GM18909 (cell line): ENCODE measurements at regions not wholly inside any gene's neighbourhood (a gene's known extent, or its start where the extent isn't known, plus 50 kb on each side); places are given as distances from the start of the nearest gene placed in this dataset.

Experiments
- ATAC-seq: cut with Tn5 transposase; IDR thresholded peaks from one replicate; pipeline ENCODE4 v1.9.1; 2021; ENCODE audit warnings: mild to moderate bottlenecking; ENCODE audit not compliant: unreplicated experiment, poor library complexity

- ATAC-seq = no peak
Measured at GRCh38 chr13:82905071-82905470, 977.2 kb downstream of the SLITRK1 start.

- ATAC-seq = no peak
Measured at GRCh38 chr13:82900453-82900852, 981.8 kb downstream of the SLITRK1 start.

DNA sequence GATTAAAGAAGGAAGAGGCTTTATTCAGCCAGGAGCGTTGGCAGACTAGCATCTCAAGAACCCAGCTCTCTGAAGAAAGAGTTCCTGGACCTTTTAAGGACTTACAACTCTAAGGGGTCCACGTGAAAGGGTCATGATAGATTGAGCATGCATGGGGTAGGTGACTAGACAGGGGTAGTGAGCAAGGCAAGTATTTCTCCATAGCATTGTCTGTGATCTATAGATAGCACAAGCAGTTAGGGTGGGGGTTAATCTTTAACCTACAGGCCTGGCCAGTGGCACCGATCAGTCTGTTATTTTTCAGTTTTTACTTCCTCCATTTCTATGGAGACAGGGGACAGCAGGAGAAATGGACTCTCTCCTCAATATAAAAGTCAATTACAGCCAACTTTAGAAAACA is 983.7 kb downstream of the SLITRK1 start:
- no peak for ATAC-seq

DNA sequence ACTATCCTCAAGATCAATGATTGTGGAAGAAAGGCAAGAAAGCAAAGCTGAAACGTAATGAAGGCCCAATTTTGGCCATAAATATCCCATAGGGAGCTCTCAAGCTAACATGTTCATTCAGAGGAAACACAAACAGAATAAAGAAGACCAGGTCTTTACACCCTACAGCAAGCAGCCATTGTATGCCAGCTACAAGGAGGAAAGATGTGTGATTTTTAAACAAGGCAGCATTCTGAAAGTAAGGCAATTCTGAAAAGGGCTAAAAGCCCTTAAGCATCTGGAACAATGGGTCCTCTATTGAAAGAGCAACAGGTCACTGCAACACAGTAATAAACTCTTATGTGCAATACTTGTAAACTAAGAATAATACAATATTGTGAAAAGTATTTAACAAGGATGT is 1002.4 kb downstream of the SLITRK1 start:
- ATAC-seq = no peak

DNA sequence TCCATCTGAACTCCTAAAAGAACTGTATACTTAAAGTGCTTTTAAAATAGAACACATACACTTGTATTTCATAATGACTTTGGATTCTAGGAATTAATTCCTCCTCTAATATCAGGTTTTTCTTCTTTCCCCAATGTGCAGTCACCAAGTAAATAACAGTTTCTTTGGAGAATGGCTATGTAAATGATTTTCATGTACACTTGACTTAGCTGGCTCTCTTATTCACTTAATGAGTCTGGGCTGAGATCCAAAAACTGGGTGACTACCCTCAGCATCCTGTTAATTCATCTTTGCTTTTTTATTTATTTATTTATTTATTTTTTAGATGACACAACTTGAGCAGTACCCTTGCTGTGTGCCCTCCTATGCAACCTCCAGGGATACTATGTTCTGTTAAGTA is 1003.7 kb downstream of the SLITRK1 start:
- ATAC-seq = no peak

GRCh38 chr13:82867284-82867683 is 1015.0 kb downstream of the SLITRK1 start:
- ATAC-seq = no peak

- no peak for ATAC-seq
Measured at GRCh38 chr13:82850644-82851043, 1031.6 kb downstream of the SLITRK1 start.

GRCh38 chr13:82848766-82849165 is 1033.5 kb downstream of the SLITRK1 start:
- no peak for ATAC-seq

DNA sequence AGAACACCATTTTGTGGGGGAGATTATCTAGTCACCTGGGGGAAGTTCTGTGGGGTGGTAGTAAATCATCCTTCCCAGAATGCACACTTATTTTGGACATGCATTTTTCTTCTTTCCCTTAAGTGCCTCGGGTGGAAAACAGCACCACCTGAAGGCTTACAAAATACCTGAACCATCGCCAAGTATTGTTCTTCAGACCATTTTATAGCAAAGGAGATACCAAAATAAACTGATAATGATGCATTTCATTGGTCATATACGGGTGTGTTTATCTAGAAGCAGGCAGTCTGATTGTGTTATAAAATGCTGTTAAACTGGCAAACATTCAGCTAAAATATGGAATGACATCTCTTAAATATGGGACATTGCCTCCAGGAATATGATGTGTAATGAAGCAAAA is 1034.7 kb downstream of the SLITRK1 start:
- no peak for ATAC-seq

GRCh38 chr13:82833923-82834322 is 1048.4 kb downstream of the SLITRK1 start:
- ATAC-seq = no peak

GRCh38 chr13:82829040-82829439 is 1053.2 kb downstream of the SLITRK1 start:
- no peak for ATAC-seq

DNA sequence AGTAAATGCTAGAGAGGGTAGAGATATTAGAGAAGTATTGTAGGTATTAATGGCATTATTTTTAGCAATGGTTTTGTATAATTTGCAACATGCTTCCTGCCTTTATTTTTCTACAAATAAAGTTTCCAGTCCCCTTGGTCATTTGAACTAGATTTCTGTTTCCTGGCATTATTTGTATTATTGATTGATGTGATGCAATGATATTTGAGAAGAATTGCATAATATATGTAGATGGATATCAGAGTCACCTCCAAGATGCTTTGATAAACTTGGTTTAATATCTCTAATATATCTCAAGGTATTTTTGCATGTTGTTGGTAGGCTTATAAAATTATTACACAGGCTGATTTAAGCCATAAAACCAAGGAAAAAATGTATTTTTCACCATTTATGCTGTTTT is 1054.5 kb downstream of the SLITRK1 start:
- ATAC-seq = no peak

GRCh38 chr13:82822935-82823334 is 1059.3 kb downstream of the SLITRK1 start:
- ATAC-seq = no peak

DNA sequence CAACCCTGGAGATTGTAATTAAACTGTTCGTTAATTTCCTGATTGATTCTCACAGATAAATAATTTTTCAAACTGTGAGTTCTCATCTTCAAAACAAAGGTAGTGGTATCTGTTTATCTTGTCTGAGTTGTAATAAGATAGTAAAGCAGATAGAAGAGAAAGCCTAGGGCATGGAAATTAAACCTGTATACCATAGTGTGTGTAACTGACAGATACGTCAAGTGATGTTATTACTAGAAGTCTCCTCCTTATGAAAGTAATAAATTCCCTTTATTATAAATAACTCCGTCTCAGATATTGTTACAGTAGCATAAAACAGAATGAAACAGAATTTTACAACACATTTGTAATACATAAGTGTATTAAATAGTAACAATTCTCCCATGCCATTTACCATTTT is 1065.1 kb downstream of the SLITRK1 start:
- ATAC-seq = no peak

- ATAC-seq = no peak
Measured at GRCh38 chr13:82815791-82816190, 1066.5 kb downstream of the SLITRK1 start.

GRCh38 chr13:82803341-82803740 is 1078.9 kb downstream of the SLITRK1 start:
- no peak for ATAC-seq

- no peak for ATAC-seq
Measured at GRCh38 chr13:82802528-82802927, 1079.7 kb downstream of the SLITRK1 start.

GRCh38 chr13:82800391-82800790 is 1081.9 kb downstream of the SLITRK1 start:
- no peak for ATAC-seq

- no peak for ATAC-seq
Measured at GRCh38 chr13:82797876-82798275, 1084.4 kb downstream of the SLITRK1 start.

DNA sequence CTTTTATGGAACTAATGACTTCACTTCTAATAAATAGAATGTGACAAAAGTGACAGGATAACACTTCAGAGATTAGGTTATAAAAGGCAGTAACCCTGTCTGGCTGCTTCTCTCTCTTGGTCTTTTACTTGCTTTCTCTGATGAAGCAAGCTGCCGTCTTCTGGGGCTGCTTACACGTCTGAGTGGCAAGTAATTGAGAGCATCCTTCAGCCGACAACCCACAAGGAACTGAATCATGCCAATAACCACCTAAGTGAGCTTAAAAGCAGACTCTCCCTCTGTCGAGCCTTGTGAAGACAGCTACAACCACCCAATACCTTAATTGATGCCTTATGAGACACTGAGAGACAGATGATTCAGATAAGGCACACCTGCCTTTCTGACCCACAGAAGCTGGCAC is 1091.2 kb downstream of the SLITRK1 start:
- no peak for ATAC-seq

DNA sequence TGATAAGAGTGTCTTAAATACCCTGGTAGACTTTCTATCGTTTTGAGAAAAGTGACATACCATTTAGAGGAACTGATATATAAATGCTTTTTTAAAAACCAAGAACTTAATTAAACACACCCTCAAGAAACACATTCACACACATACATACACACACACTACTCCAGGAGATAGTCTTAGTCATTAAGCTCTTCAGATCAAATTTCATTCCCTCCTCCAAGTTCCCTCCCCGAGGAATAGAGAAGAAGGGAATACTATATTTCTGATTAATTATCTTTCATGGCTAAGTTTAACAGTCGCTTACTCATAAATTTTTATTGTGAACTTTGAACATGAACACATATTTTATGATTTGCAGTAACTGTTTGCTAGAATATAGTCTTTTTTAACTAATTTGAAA is 1109.5 kb downstream of the SLITRK1 start:
- ATAC-seq = no peak

DNA sequence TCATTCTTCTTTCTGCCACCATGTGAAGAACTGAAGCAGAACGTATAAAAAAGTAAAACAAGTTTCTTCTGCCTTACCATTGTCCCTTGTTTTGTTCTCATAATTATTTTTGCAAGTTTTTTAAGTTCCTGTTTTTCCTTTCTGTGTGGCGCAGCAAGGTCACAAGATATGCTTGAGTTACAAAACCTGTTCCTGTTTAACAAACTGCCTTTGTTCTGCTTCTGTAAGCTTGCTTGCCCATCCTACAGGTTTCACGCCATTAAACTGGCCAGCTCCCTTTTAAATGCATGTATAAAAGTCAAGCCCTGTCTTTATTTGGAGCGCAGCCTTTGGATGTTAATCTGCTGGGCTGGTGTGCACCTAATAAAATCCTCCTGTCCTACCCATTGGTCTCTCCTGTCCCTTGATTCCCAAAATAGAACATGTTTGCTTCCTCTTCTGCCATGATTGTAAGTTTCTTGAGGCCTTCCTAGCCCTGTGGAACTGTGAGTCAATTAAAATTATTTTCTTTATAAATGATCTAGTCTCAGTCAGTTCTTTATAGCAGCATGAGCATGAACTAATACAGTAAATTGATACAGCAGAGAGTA is 1115.4 kb downstream of the SLITRK1 start:
- ATAC-seq = no peak

- ATAC-seq = no peak
Measured at GRCh38 chr13:82758044-82758443, 1124.2 kb downstream of the SLITRK1 start.
